ENCODE measurements at regions not wholly inside any gene's neighbourhood (a gene's known extent, or its start where the extent isn't known, plus 50 kb on each side); places are given as distances from the start of the nearest gene placed in this dataset.

GRCh38 chr7:82521906-82522445 lies 78.4 kb upstream of the CACNA2D1 start:
- TF ChIP-seq CTCF (IDR thresholded peaks at IDR 0.05; ENCODE audit: insufficient read depth, low read depth, low read length) (no peak), EZH2 (IDR thresholded peaks at IDR 0.05; ENCODE audit: insufficient read depth, low read length) (no peak)
